ENCODE measurements at regions not wholly inside any gene's neighbourhood (a gene's known extent, or its start where the extent isn't known, plus 50 kb on each side); places are given as distances from the start of the nearest gene placed in this dataset.
"Not testable (repeated sequence)": the region's sequence is repeated elsewhere in the genome, so short reads cannot be mapped to it uniquely, and the experiment has no call there.

DNA sequence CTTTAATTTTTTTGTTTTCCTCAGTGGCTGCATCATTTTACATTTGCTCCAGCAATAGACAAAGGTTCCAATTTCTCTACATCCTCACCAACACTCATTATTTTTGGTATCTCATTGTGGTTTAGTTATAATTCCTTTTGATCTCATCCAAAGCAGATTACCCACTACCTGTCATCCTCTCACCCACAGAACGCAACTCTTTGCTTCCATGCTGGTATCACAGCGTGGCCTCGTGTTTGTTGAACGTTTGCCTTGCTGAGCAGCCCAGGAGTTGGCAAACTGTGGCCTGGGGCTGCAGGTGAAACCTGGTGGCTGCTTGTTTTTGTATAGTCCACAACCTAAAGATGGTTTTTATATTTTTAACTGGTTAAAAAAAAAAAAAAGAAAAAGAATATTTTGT, 181.9 kb downstream of the BCAS1 start:
- TF ChIP-seq, protein P1, sequence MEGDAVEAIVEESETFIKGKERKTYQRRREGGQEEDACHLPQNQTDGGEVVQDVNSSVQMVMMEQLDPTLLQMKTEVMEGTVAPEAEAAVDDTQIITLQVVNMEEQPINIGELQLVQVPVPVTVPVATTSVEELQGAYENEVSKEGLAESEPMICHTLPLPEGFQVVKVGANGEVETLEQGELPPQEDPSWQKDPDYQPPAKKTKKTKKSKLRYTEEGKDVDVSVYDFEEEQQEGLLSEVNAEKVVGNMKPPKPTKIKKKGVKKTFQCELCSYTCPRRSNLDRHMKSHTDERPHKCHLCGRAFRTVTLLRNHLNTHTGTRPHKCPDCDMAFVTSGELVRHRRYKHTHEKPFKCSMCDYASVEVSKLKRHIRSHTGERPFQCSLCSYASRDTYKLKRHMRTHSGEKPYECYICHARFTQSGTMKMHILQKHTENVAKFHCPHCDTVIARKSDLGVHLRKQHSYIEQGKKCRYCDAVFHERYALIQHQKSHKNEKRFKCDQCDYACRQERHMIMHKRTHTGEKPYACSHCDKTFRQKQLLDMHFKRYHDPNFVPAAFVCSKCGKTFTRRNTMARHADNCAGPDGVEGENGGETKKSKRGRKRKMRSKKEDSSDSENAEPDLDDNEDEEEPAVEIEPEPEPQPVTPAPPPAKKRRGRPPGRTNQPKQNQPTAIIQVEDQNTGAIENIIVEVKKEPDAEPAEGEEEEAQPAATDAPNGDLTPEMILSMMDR (IDR thresholded peaks at IDR 0.05; ENCODE audit: unreplicated experiment), result no peak
- Mint-ChIP-seq H3K4me1 (ENCODE audit: low read depth, unreplicated experiment) (peaks cover 46% of the 10 kb centered on the region), H3K4me3 (ENCODE audit: low read depth, unreplicated experiment) (no peak overlapping the region), H3K27me3 (ENCODE audit: unreplicated experiment) (no peaks in the 10 kb centered on the region), H3K27ac (ENCODE audit: unreplicated experiment) (no peak overlapping the region), H3K9me3 (ENCODE audit: low read depth, unreplicated experiment) (peaks cover 3% of the 10 kb centered on the region), H3K36me3 (ENCODE audit: insufficient read depth, unreplicated experiment) (no peaks in the 10 kb centered on the region)
- no TSS peak for BruUV-seq (replicated peaks)
- DNase-seq, result no peak
- CTCF ChIA-PET, result no interaction called here
- intact Hi-C loops (cut with micrococcal nuclease; ENCODE audit: unreplicated experiment), result no loop called here

DNA sequence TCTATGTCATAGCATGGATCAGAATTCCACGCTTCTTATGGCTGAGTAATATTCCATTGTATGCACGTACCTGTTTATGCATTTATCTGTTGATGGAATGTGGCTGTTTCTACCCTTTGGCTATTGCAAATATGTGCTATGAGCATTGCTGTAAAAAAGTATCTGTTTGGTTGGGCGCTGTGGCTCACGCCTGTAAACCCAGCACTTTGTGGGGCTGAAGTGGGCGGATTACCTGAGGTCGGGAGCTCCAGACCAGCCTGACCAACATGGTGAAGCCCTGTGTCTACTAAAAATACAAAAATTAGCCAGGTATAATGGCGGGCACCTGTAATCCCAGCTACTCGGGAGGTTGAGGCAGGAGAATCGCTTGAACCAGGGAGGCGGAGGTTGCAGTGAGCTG, 182.4 kb downstream of the BCAS1 start:
- TF ChIP-seq, protein P1 (IDR thresholded peaks at IDR 0.05; ENCODE audit: unreplicated experiment), result no peak
- Mint-ChIP-seq H3K27ac (ENCODE audit: unreplicated experiment) (no peak overlapping the region), H3K36me3 (ENCODE audit: insufficient read depth, unreplicated experiment) (no peaks in the 10 kb centered on the region), H3K27me3 (ENCODE audit: unreplicated experiment) (no peaks in the 10 kb centered on the region), H3K4me3 (ENCODE audit: low read depth, unreplicated experiment) (no peak overlapping the region), H3K4me1 (ENCODE audit: low read depth, unreplicated experiment) (peaks cover 46% of the 10 kb centered on the region), H3K9me3 (ENCODE audit: low read depth, unreplicated experiment) (peaks cover 3% of the 10 kb centered on the region)
- no TSS peak for BruUV-seq (replicated peaks)
- DNase-seq, result no peak
- intact Hi-C loops (cut with micrococcal nuclease; ENCODE audit: unreplicated experiment), result no loop called here
- CTCF ChIA-PET, result no interaction called here

DNA sequence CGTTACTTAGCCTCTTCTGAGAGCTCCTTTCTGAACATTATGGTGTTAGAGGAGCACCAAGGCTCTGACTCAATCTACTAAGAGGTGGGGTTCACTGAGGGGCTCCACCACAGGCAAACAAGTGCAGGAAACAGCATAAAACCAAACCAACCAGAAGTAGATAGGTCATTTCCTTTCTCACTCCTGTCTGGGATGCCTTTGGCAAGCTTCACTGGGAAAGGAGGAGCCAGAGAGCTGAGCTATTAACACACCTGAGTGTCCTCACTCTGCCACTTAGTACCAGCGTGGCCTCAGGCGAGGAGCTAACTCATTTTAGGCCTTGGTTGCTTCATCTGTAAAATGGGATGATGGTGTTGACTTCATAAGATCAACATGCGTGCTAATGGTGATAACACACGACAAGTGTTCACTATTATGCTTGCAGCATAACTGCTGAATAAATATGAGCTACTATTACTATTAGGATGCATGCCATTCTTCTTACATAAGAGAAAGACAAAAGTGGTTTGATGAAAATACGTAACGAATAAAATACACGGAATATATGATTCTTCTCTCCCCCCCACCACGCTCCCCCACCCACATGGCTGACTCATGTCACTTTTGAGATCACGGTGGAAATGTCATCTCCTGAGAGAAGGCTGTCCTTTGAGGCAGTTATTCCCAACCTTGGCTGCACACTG, 185.4 kb downstream of the BCAS1 start:
- CTCF ChIA-PET, result interaction anchor here (0.7 to 1.2 kb wide), 7 partner anchors 15 to 242 kb away, joined by 3 to 5 read pairs (median 3); no protein-coding TSS in a partner anchor
- Mint-ChIP-seq H3K4me1 (ENCODE audit: low read depth, unreplicated experiment) (peaks cover 25% of the 10 kb centered on the region), H3K9me3 (ENCODE audit: low read depth, unreplicated experiment) (peaks cover 3% of the 10 kb centered on the region), H3K36me3 (ENCODE audit: insufficient read depth, unreplicated experiment) (no peaks in the 10 kb centered on the region), H3K27ac (ENCODE audit: unreplicated experiment) (no peak overlapping the region), H3K27me3 (ENCODE audit: unreplicated experiment) (no peaks in the 10 kb centered on the region), H3K4me3 (ENCODE audit: low read depth, unreplicated experiment) (no peak overlapping the region)
- intact Hi-C loops (cut with micrococcal nuclease; ENCODE audit: unreplicated experiment), result no loop called here
- DNase-seq, result no peak
- BruUV-seq (replicated peaks), result no TSS peak
- TF ChIP-seq, protein P1 (IDR thresholded peaks at IDR 0.05; ENCODE audit: unreplicated experiment), result no peak

DNA sequence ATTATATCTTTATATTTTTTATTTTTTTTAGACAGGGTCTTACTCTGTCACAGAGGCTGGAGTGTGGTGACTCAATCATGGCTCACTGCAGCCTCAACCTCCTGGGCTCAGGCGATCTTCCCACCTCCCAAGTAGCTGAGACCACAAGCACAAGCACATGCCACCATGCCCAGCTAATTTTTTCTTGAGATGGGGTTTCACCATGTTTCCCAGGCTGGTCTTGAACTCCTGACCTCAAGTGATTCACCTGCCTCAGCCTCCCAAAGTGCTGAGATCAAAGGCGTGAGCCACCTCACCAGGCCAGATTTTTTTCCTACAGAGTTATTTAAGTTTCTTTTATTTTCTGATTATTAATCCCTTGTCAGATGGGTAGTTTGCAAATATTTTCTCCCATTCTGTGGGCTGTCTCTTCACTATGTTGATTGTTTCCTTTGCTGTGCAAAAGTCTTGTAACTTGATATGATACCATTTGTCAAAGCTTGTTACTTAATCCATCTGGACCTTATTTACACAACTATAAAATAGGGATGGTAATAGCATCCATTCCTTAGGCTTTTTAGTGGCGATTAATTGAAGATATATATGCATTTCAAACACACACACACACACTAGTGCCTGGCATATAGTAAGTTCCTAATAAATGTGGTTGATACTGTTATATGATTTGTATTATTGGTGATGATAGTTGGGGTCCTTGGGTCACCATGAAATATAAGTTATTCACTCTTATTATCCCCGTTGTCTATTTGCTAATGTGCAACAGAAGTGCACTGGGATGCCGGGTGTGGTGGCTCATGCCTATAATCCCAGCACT, 187.1 kb downstream of the BCAS1 start:
- DNase-seq, result no peak
- Mint-ChIP-seq H3K9me3 (ENCODE audit: low read depth, unreplicated experiment) (peaks cover 3% of the 10 kb centered on the region), H3K36me3 (ENCODE audit: insufficient read depth, unreplicated experiment) (no peaks in the 10 kb centered on the region), H3K4me1 (ENCODE audit: low read depth, unreplicated experiment) (peaks cover 22% of the 10 kb centered on the region), H3K27me3 (ENCODE audit: unreplicated experiment) (no peaks in the 10 kb centered on the region), H3K4me3 (ENCODE audit: low read depth, unreplicated experiment) (no peak overlapping the region), H3K27ac (ENCODE audit: unreplicated experiment) (no peak overlapping the region)
- CTCF ChIA-PET, result interaction anchor here (0.6 kb wide), 1 partner anchor 71 kb away, joined by 3 read pairs; no protein-coding TSS in a partner anchor
- TF ChIP-seq, protein P1 (IDR thresholded peaks at IDR 0.05; ENCODE audit: unreplicated experiment), result no peak
- no TSS peak for BruUV-seq (replicated peaks)
- intact Hi-C loops (cut with micrococcal nuclease; ENCODE audit: unreplicated experiment), result no loop called here

DNA sequence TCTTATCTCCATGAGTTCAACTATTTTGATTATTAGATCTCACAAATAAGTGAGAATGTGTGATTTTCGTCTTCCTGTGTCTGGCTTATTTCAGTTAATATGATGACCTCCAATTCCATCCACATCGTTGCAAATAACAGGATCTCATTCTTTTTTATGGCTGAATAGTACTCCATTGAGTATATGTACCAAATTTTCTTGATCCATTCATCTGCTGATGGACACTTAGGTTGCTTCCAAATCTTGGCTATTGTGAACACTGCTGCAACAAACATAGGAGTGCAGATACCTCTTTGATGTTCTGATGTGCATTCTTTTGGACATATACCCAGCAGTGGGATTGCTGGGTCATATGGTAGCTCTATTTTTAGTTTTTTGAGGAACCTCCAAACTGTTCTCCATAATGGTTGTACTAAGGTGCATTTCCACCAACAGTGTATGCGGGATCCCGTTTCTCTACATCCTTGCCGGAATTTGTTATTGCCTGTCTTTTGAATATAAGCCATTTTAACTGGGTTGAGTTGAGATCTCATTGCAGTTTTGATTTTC, 187.9 kb downstream of the BCAS1 start:
- H3K27me3 Mint-ChIP-seq (ENCODE audit: unreplicated experiment); CTCF ChIA-PET; H3K4me3 Mint-ChIP-seq (ENCODE audit: low read depth, unreplicated experiment); BruUV-seq (replicated peaks); intact Hi-C loops (cut with micrococcal nuclease; ENCODE audit: unreplicated experiment); H3K9me3 Mint-ChIP-seq (ENCODE audit: low read depth, unreplicated experiment); H3K36me3 Mint-ChIP-seq (ENCODE audit: insufficient read depth, unreplicated experiment); DNase-seq; H3K27ac Mint-ChIP-seq (ENCODE audit: unreplicated experiment): not testable (repeated sequence)
- peaks cover 27% of the 10 kb centered on the region for H3K4me1 Mint-ChIP-seq (ENCODE audit: low read depth, unreplicated experiment)

All from Calu3 (cell line).